Liver (tissue), 8 donors: ENCODE measurements at regions not wholly inside any gene's neighbourhood (a gene's known extent, or its start where the extent isn't known, plus 50 kb on each side); places are given as distances from the start of the nearest gene placed in this dataset.

ENCODE experiments used
- DNase-seq: peaks from one replicate; pipeline ENCODE4 v3.0.0-alpha.2; 2017; ENCODE audit warnings: low spot score
- H3K27ac ChIP-seq, 2 donors: one replicate each; pipeline ENCODE4 v1.7.0; 2013; ENCODE audit warnings: inconsistent platforms in 2 of 2, low read length in 2 of 2, control low read depth in 1 of 2, low read depth in 1 of 2, mild to moderate bottlenecking in 1 of 2
- H3K27me3 ChIP-seq, 4 donors: one replicate each; pipeline versions ENCODE4 v1.6.1 to v1.7.0; 2013; ENCODE audit warnings: low read length in 3 of 4, inconsistent platforms in 1 of 4, mild to moderate bottlenecking in 1 of 4, moderate library complexity in 1 of 4; ENCODE audit not compliant: control insufficient read depth in 4 of 4, insufficient read depth in 4 of 4
- H3K36me3 ChIP-seq, 4 donors: one replicate each; pipeline versions ENCODE4 v1.6.1 to v1.7.0; 2013; ENCODE audit warnings: low read length in 3 of 4, mild to moderate bottlenecking in 3 of 4, low read depth in 1 of 4, moderate library complexity in 1 of 4; ENCODE audit not compliant: control insufficient read depth in 4 of 4, insufficient read depth in 3 of 4
- H3K4me1 ChIP-seq, 4 donors: one replicate each; pipeline versions ENCODE4 v1.6.1 to v1.7.0; 2013; ENCODE audit warnings: low read length in 3 of 4, mild to moderate bottlenecking in 3 of 4, moderate library complexity in 1 of 4; ENCODE audit not compliant: control insufficient read depth in 4 of 4, insufficient read depth in 4 of 4
- H3K4me3 ChIP-seq, 3 donors: one replicate each; pipeline versions ENCODE4 v1.6.1 to v1.7.0; 2013; ENCODE audit warnings: low read length in 3 of 3, control low read depth in 1 of 3, low read depth in 1 of 3, mild to moderate bottlenecking in 1 of 3
- H3K9ac ChIP-seq, 2 donors: one replicate each; pipeline ENCODE4 v1.7.0; 2013; ENCODE audit warnings: low read length in 2 of 2, mild to moderate bottlenecking in 2 of 2, moderate library complexity in 2 of 2, control low read depth in 1 of 2, low read depth in 1 of 2
- H3K9me3 ChIP-seq, 4 donors: one replicate each; pipeline versions ENCODE4 v1.6.1 to v1.7.0; 2013; ENCODE audit warnings: low read length in 3 of 4; ENCODE audit not compliant: control insufficient read depth in 4 of 4
- FOXA2 ChIP-seq: IDR thresholded peaks from 2 replicates; pipeline ENCODE4 v1.6.1; 2016; ENCODE audit warnings: antibody characterized with exemption
- JUND ChIP-seq, 2 donors: IDR thresholded peaks; 2 replicates each; pipeline ENCODE4 v1.6.1; 2016; ENCODE audit warnings: antibody characterized with exemption in 2 of 2
- MAX ChIP-seq: IDR thresholded peaks from 2 replicates; pipeline ENCODE4 v1.6.1; 2016; ENCODE audit warnings: antibody characterized with exemption
- NR2F2 ChIP-seq: IDR thresholded peaks from 2 replicates; pipeline ENCODE4 v1.6.1; 2016; ENCODE audit warnings: antibody characterized with exemption
- RAD21 ChIP-seq, 2 donors: IDR thresholded peaks; 2 replicates each; pipeline ENCODE4 v1.6.1; 2016; ENCODE audit warnings: antibody characterized with exemption in 2 of 2, mild to moderate bottlenecking in 2 of 2
- REST ChIP-seq: IDR thresholded peaks from 2 replicates; pipeline ENCODE4 v1.6.1; 2016; ENCODE audit warnings: antibody characterized with exemption, mild to moderate bottlenecking
- RXRA ChIP-seq, 2 donors: IDR thresholded peaks; 2 replicates each; pipeline ENCODE4 v1.6.1; 2017 to 2018; ENCODE audit warnings: antibody characterized with exemption in 2 of 2, mild to moderate bottlenecking in 1 of 2
- SP1 ChIP-seq: IDR thresholded peaks from 2 replicates; pipeline ENCODE4 v1.6.1; 2018; ENCODE audit warnings: antibody characterized with exemption, mild to moderate bottlenecking
- TAF1 ChIP-seq: conservative IDR thresholded peaks from 2 replicates; pipeline ENCODE4 v1.6.1; 2016; ENCODE audit warnings: antibody characterized with exemption, mild to moderate bottlenecking
- YY1 ChIP-seq: IDR thresholded peaks from 2 replicates; pipeline ENCODE4 v1.6.1; 2016; ENCODE audit warnings: antibody characterized with exemption, mild to moderate bottlenecking
- ZBTB33 ChIP-seq: IDR thresholded peaks from 2 replicates; pipeline ENCODE4 v1.6.1; 2016; ENCODE audit warnings: antibody characterized with exemption
- WGBS: extraction: QIAGEN DNeasy Blood & Tissue Kit; methylation state at CpG from one replicate; pipeline ENCODE4 v1.1.7; 2013; 5-methylcytosine and 5-hydroxymethylcytosine counted together
- TF ChIP-seq, protein P1 (sequence below): fragments of 150-350 bp; IDR thresholded peaks from 2 replicates; pipeline ENCODE4 v1.5.1; 2017; ENCODE audit warnings: improper control_type of control experiment, low read depth, low read length; ENCODE audit not compliant: missing input control
- donor health status: healthy.
- donor health status: healthy.
- donor health status: healthy.
- donor health status: healthy.
- donor health status: healthy.

DNA sequence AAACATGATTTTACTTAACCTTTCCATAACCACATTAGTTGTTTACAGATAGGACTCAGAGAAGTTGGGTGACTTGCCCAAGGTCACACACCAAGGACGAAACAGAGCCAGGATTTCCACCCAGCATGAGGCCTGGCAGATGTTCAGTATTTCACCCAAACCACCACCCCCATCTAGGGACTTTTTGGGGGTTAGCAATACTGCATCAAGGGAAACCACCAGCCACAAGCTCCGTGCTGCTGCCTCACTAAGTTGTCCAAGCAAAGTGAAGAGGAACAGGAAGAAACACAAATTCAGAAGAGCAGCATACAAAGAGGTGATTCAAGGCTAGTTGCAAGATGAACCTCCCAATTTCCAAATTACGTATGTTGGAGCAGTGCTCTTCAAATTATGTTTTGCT is 219.6 kb upstream of the RORB start:
- Histone ChIP-seq H3K4me1 (no peaks in the 10 kb centered on the region), H3K9ac (no peak overlapping the region), H3K27me3 (no peaks in the 10 kb centered on the region), H3K36me3 (no peaks in the 10 kb centered on the region), H3K9me3 (no peaks in the 10 kb centered on the region), H3K4me3 (no peak overlapping the region), H3K27ac (no peak overlapping the region)
- no peak for TF ChIP-seq JUND (IDR thresholded peaks at IDR 0.05)
- TF ChIP-seq NR2F2, result no peak
- TF ChIP-seq REST, result no peak
- no peak for TF ChIP-seq TAF1
- TF ChIP-seq, protein P1, sequence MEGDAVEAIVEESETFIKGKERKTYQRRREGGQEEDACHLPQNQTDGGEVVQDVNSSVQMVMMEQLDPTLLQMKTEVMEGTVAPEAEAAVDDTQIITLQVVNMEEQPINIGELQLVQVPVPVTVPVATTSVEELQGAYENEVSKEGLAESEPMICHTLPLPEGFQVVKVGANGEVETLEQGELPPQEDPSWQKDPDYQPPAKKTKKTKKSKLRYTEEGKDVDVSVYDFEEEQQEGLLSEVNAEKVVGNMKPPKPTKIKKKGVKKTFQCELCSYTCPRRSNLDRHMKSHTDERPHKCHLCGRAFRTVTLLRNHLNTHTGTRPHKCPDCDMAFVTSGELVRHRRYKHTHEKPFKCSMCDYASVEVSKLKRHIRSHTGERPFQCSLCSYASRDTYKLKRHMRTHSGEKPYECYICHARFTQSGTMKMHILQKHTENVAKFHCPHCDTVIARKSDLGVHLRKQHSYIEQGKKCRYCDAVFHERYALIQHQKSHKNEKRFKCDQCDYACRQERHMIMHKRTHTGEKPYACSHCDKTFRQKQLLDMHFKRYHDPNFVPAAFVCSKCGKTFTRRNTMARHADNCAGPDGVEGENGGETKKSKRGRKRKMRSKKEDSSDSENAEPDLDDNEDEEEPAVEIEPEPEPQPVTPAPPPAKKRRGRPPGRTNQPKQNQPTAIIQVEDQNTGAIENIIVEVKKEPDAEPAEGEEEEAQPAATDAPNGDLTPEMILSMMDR, result no peak
- TF ChIP-seq SP1, result no peak
- TF ChIP-seq ZBTB33, result no peak
- TF ChIP-seq RXRA (IDR thresholded peaks at IDR 0.05), result no peak
- no peak for TF ChIP-seq YY1
- 59% methylated on average over 3 of the region's 3 CpGs for WGBS
- no peak for DNase-seq

GRCh38 chr9:74281674-74282073 is 215.5 kb upstream of the RORB start:
- no peak for DNase-seq
- Histone ChIP-seq H3K27ac (no peak overlapping the region), H3K9me3 (no peaks in the 10 kb centered on the region), H3K4me1 (no peaks in the 10 kb centered on the region), H3K36me3 (no peaks in the 10 kb centered on the region), H3K27me3 (no peaks in the 10 kb centered on the region), H3K9ac (no peak overlapping the region), H3K4me3 (no peak overlapping the region)
- 91% methylated on average over 1 of the region's 1 CpG for WGBS
- TF ChIP-seq RAD21 (IDR thresholded peaks at IDR 0.05), result peak; percentile 53 to 75
- TF ChIP-seq RXRA (IDR thresholded peaks at IDR 0.05), result no peak
- TF ChIP-seq FOXA2, result no peak
- TF ChIP-seq, protein P1, result peak; percentile 21
- no peak for TF ChIP-seq MAX
